GM23338 (cell line): ENCODE measurements at regions not wholly inside any gene's neighbourhood (a gene's known extent, or its start where the extent isn't known, plus 50 kb on each side); places are given as distances from the start of the nearest gene placed in this dataset.

ENCODE experiments used
- CREB1 ChIP-seq: fragments of 250-450 bp; sonication (Bioruptor Pico); IDR thresholded peaks from 2 replicates; pipeline ENCODE4 v1.5.0; 2020; ENCODE audit warnings: low read depth, mild to moderate bottlenecking, moderate library complexity
- EZH2 ChIP-seq: fragments of 200-600 bp; sonication (generic); IDR thresholded peaks from one replicate; pipeline ENCODE4 v1.8.0; 2017; ENCODE audit warnings: antibody characterized with exemption, mild to moderate bottlenecking, low read depth; ENCODE audit not compliant: unreplicated experiment
- EZH2phosphoT487 ChIP-seq: fragments of 200-600 bp; sonication (generic); IDR thresholded peaks from one replicate; pipeline ENCODE4 v1.8.1; 2018; ENCODE audit warnings: antibody characterized with exemption; ENCODE audit not compliant: unreplicated experiment
- JUNB ChIP-seq: IDR thresholded peaks from one replicate; pipeline ENCODE4 v1.6.1; 2016; ENCODE audit warnings: antibody characterized with exemption; ENCODE audit not compliant: unreplicated experiment
- NANOG ChIP-seq: IDR thresholded peaks from 2 replicates; pipeline ENCODE4 v1.6.1; 2016; ENCODE audit warnings: antibody characterized with exemption, borderline replicate concordance
- POLR2AphosphoS5 ChIP-seq: IDR thresholded peaks from 2 replicates; pipeline ENCODE4 v1.6.1; 2016; ENCODE audit warnings: antibody characterized with exemption, low read depth
- STAT1 ChIP-seq: IDR thresholded peaks from one replicate; pipeline ENCODE4 v1.6.1; 2016; ENCODE audit warnings: antibody characterized with exemption; ENCODE audit not compliant: unreplicated experiment
- ZNF114 ChIP-seq: fragments of 250-450 bp; sonication (Bioruptor Pico); IDR thresholded peaks from 2 replicates; pipeline ENCODE4 v1.5.0; 2020; ENCODE audit warnings: mild to moderate bottlenecking, moderate library complexity
- ZNF331 ChIP-seq: fragments of 250-450 bp; sonication (Bioruptor Pico); IDR thresholded peaks from 2 replicates; pipeline ENCODE4 v1.5.0; 2020; ENCODE audit warnings: low read depth, mild to moderate bottlenecking, moderate library complexity
- TF ChIP-seq, protein P1 (sequence below), 2 experiments: fragments of 200-600 bp in 1 of 2; sonication (generic) in 1 of 2; conservative IDR thresholded peaks; 2 replicates each; pipeline versions ENCODE4 v1.5.1 to v1.6.1; 2016 to 2017; ENCODE audit warnings: antibody characterized with exemption in 2 of 2, low read depth in 2 of 2, mild to moderate bottlenecking in 2 of 2, moderate library complexity in 1 of 2
- TF ChIP-seq, protein P2 (sequence below): IDR thresholded peaks from one replicate; pipeline ENCODE4 v1.6.1; 2018; ENCODE audit warnings: antibody characterized with exemption; ENCODE audit not compliant: unreplicated experiment
- TF ChIP-seq, protein P3 (sequence below): fragments of 250-450 bp; sonication (Bioruptor Pico); IDR thresholded peaks from 2 replicates; pipeline ENCODE4 v1.5.0; 2020; ENCODE audit warnings: mild to moderate bottlenecking, moderate library complexity
- TF ChIP-seq, protein P4 (sequence below): IDR thresholded peaks from 2 replicates; pipeline ENCODE4 v1.6.1; 2016; ENCODE audit warnings: antibody characterized with exemption

- TF ChIP-seq, protein P1, sequence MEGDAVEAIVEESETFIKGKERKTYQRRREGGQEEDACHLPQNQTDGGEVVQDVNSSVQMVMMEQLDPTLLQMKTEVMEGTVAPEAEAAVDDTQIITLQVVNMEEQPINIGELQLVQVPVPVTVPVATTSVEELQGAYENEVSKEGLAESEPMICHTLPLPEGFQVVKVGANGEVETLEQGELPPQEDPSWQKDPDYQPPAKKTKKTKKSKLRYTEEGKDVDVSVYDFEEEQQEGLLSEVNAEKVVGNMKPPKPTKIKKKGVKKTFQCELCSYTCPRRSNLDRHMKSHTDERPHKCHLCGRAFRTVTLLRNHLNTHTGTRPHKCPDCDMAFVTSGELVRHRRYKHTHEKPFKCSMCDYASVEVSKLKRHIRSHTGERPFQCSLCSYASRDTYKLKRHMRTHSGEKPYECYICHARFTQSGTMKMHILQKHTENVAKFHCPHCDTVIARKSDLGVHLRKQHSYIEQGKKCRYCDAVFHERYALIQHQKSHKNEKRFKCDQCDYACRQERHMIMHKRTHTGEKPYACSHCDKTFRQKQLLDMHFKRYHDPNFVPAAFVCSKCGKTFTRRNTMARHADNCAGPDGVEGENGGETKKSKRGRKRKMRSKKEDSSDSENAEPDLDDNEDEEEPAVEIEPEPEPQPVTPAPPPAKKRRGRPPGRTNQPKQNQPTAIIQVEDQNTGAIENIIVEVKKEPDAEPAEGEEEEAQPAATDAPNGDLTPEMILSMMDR (conservative IDR thresholded peaks at IDR 0.05; ENCODE audit: low read depth in 2 of 2) = no peak
- TF ChIP-seq STAT1 = no peak
- TF ChIP-seq POLR2AphosphoS5 = no peak
- TF ChIP-seq, protein P2, sequence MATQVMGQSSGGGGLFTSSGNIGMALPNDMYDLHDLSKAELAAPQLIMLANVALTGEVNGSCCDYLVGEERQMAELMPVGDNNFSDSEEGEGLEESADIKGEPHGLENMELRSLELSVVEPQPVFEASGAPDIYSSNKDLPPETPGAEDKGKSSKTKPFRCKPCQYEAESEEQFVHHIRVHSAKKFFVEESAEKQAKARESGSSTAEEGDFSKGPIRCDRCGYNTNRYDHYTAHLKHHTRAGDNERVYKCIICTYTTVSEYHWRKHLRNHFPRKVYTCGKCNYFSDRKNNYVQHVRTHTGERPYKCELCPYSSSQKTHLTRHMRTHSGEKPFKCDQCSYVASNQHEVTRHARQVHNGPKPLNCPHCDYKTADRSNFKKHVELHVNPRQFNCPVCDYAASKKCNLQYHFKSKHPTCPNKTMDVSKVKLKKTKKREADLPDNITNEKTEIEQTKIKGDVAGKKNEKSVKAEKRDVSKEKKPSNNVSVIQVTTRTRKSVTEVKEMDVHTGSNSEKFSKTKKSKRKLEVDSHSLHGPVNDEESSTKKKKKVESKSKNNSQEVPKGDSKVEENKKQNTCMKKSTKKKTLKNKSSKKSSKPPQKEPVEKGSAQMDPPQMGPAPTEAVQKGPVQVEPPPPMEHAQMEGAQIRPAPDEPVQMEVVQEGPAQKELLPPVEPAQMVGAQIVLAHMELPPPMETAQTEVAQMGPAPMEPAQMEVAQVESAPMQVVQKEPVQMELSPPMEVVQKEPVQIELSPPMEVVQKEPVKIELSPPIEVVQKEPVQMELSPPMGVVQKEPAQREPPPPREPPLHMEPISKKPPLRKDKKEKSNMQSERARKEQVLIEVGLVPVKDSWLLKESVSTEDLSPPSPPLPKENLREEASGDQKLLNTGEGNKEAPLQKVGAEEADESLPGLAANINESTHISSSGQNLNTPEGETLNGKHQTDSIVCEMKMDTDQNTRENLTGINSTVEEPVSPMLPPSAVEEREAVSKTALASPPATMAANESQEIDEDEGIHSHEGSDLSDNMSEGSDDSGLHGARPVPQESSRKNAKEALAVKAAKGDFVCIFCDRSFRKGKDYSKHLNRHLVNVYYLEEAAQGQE = no peak
- TF ChIP-seq JUNB = no peak
- no peak for TF ChIP-seq EZH2
- no peak for TF ChIP-seq EZH2phosphoT487
- no peak for TF ChIP-seq NANOG
- TF ChIP-seq CREB1 (CRISPR knock-in tag) = no peak
- TF ChIP-seq, protein P3, sequence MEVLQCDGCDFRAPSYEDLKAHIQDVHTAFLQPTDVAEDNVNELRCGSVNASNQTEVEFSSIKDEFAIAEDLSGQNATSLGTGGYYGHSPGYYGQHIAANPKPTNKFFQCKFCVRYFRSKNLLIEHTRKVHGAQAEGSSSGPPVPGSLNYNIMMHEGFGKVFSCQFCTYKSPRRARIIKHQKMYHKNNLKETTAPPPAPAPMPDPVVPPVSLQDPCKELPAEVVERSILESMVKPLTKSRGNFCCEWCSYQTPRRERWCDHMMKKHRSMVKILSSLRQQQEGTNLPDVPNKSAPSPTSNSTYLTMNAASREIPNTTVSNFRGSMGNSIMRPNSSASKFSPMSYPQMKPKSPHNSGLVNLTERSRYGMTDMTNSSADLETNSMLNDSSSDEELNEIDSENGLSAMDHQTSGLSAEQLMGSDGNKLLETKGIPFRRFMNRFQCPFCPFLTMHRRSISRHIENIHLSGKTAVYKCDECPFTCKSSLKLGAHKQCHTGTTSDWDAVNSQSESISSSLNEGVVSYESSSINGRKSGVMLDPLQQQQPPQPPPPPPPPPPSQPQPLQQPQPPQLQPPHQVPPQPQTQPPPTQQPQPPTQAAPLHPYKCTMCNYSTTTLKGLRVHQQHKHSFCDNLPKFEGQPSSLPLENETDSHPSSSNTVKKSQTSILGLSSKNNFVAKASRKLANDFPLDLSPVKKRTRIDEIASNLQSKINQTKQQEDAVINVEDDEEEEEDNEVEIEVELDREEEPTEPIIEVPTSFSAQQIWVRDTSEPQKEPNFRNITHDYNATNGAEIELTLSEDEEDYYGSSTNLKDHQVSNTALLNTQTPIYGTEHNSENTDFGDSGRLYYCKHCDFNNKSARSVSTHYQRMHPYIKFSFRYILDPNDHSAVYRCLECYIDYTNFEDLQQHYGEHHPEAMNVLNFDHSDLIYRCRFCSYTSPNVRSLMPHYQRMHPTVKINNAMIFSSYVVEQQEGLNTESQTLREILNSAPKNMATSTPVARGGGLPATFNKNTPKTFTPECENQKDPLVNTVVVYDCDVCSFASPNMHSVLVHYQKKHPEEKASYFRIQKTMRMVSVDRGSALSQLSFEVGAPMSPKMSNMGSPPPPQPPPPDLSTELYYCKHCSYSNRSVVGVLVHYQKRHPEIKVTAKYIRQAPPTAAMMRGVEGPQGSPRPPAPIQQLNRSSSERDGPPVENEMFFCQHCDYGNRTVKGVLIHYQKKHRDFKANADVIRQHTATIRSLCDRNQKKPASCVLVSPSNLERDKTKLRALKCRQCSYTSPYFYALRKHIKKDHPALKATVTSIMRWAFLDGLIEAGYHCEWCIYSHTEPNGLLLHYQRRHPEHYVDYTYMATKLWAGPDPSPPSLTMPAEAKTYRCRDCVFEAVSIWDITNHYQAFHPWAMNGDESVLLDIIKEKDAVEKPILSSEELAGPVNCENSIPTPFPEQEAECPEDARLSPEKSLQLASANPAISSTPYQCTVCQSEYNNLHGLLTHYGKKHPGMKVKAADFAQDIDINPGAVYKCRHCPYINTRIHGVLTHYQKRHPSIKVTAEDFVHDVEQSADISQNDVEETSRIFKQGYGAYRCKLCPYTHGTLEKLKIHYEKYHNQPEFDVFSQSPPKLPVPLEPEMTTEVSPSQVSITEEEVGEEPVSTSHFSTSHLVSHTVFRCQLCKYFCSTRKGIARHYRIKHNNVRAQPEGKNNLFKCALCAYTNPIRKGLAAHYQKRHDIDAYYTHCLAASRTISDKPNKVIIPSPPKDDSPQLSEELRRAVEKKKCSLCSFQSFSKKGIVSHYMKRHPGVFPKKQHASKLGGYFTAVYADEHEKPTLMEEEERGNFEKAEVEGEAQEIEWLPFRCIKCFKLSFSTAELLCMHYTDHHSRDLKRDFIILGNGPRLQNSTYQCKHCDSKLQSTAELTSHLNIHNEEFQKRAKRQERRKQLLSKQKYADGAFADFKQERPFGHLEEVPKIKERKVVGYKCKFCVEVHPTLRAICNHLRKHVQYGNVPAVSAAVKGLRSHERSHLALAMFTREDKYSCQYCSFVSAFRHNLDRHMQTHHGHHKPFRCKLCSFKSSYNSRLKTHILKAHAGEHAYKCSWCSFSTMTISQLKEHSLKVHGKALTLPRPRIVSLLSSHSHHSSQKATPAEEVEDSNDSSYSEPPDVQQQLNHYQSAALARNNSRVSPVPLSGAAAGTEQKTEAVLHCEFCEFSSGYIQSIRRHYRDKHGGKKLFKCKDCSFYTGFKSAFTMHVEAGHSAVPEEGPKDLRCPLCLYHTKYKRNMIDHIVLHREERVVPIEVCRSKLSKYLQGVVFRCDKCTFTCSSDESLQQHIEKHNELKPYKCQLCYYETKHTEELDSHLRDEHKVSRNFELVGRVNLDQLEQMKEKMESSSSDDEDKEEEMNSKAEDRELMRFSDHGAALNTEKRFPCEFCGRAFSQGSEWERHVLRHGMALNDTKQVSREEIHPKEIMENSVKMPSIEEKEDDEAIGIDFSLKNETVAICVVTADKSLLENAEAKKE (CRISPR knock-in tag) = no peak
- TF ChIP-seq, protein P4, sequence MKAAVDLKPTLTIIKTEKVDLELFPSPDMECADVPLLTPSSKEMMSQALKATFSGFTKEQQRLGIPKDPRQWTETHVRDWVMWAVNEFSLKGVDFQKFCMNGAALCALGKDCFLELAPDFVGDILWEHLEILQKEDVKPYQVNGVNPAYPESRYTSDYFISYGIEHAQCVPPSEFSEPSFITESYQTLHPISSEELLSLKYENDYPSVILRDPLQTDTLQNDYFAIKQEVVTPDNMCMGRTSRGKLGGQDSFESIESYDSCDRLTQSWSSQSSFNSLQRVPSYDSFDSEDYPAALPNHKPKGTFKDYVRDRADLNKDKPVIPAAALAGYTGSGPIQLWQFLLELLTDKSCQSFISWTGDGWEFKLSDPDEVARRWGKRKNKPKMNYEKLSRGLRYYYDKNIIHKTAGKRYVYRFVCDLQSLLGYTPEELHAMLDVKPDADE = no peak
- no peak for TF ChIP-seq ZNF114 (CRISPR knock-in tag)
- TF ChIP-seq ZNF331 = no peak
Measured at GRCh38 chr13:71033026-71033425, 834.0 kb downstream of the DACH1 start.
